Left ventricle myocardium inferior (tissue), 1 donor: ENCODE measurements at regions not wholly inside any gene's neighbourhood (a gene's known extent, or its start where the extent isn't known, plus 50 kb on each side); places are given as distances from the start of the nearest gene placed in this dataset.

Experiments
- DNase-seq: peaks from one replicate; pipeline ENCODE4 v3.0.0-alpha.2; 2020
- H3K27ac ChIP-seq: fragments of 200-600 bp; replicated peaks from 2 replicates; pipeline ENCODE4 v1.8.0; 2021
- H3K27me3 ChIP-seq: fragments of 200-600 bp; 2 replicates; pipeline ENCODE4 v1.8.0; 2021; ENCODE audit warnings: low read depth
- H3K36me3 ChIP-seq: fragments of 200-600 bp; 2 replicates; pipeline ENCODE4 v1.8.0; 2021
- H3K4me1 ChIP-seq: fragments of 200-600 bp; 2 replicates; pipeline ENCODE4 v1.8.0; 2021
- H3K4me3 ChIP-seq: fragments of 200-600 bp; 2 replicates; pipeline ENCODE4 v1.8.0; 2021; ENCODE audit warnings: mild to moderate bottlenecking, moderate library complexity
- H3K9me3 ChIP-seq: fragments of 200-600 bp; replicated peaks from 2 replicates; pipeline ENCODE4 v1.8.0; 2021
- CTCF ChIP-seq: fragments of 200-600 bp; IDR thresholded peaks from 2 replicates; pipeline ENCODE4 v1.8.0; 2021; ENCODE audit warnings: antibody characterized with exemption, mild to moderate bottlenecking, borderline replicate concordance
- intact Hi-C: fragments of 100-400 bp; cut with micrococcal nuclease; formaldehyde crosslinking; loops from one replicate; pipeline ENCODE4 v1.11.0; 2022
- donor health status: DM: no; HTN: yes; CAD: no; lungs with severe emphysema.

- Histone ChIP-seq H3K9me3 (peaks cover 11% of the 10 kb centered on the region), H3K4me3 (no peak overlapping the region), H3K36me3 (no peaks in the 10 kb centered on the region), H3K27me3 (no peaks in the 10 kb centered on the region), H3K4me1 (no peaks in the 10 kb centered on the region), H3K27ac (no peak overlapping the region)
- no peak for DNase-seq
- no peak for TF ChIP-seq CTCF
- intact Hi-C loops: no loop called here
Observed at GRCh38 chr12:24697295-24697694, 251.6 kb downstream of the BCAT1 start.

- Histone ChIP-seq H3K27ac (no peak overlapping the region), H3K4me3 (no peak overlapping the region), H3K4me1 (no peaks in the 10 kb centered on the region), H3K9me3 (peaks cover 11% of the 10 kb centered on the region), H3K27me3 (no peaks in the 10 kb centered on the region), H3K36me3 (no peaks in the 10 kb centered on the region)
- no peak for DNase-seq
- intact Hi-C loops: no loop called here
- no peak for TF ChIP-seq CTCF
Observed at GRCh38 chr12:24696800-24697199, 252.1 kb downstream of the BCAT1 start.

- Histone ChIP-seq H3K4me3 (no peak overlapping the region), H3K4me1 (no peaks in the 10 kb centered on the region), H3K27me3 (no peaks in the 10 kb centered on the region), H3K9me3 (peaks cover 4% of the 10 kb centered on the region), H3K36me3 (no peaks in the 10 kb centered on the region), H3K27ac (no peak overlapping the region)
- intact Hi-C loops: no loop called here
- TF ChIP-seq CTCF: no peak
- DNase-seq: no peak
Observed at GRCh38 chr12:24695657-24696329, 253.1 kb downstream of the BCAT1 start.

- H3K27ac ChIP-seq: no peak overlapping the region
- H3K4me3 ChIP-seq: no peak overlapping the region
- H3K27me3 ChIP-seq: no peaks in the 10 kb centered on the region
- intact Hi-C loops: no loop called here
- no peaks in the 10 kb centered on the region for H3K4me1 ChIP-seq
- TF ChIP-seq CTCF: no peak
- no peaks in the 10 kb centered on the region for H3K36me3 ChIP-seq
- no peaks in the 10 kb centered on the region for H3K9me3 ChIP-seq
- no peak for DNase-seq
Observed at GRCh38 chr12:24695103-24695502, 253.8 kb downstream of the BCAT1 start.

- no peaks in the 10 kb centered on the region for H3K36me3 ChIP-seq
- intact Hi-C loops: no loop called here
- H3K4me1 ChIP-seq: no peaks in the 10 kb centered on the region
- TF ChIP-seq CTCF: no peak
- peaks cover 19% of the 10 kb centered on the region for H3K9me3 ChIP-seq
- no peak overlapping the region for H3K27ac ChIP-seq
- H3K27me3 ChIP-seq: no peaks in the 10 kb centered on the region
- no peak overlapping the region for H3K4me3 ChIP-seq
- no peak for DNase-seq
Observed at GRCh38 chr12:24688601-24689000, 260.3 kb downstream of the BCAT1 start.
